ENCODE measurements at regions not wholly inside any gene's neighbourhood (a gene's known extent, or its start where the extent isn't known, plus 50 kb on each side); places are given as distances from the start of the nearest gene placed in this dataset.

GRCh38 chr3:89859757-89860156 lies 752.3 kb downstream of the EPHA3 start:
- TF ChIP-seq CTCF (IDR thresholded peaks at IDR 0.05; ENCODE audit: low read depth, low read length, missing control alignments), result no peak
- no peak for DNase-seq (ENCODE audit: extremely low read depth, low read depth)
- no peak overlapping the region for H3K4me3 ChIP-seq (replicated peaks; ENCODE audit: low read depth, low read length)

GRCh38 chr3:89867286-89867685 lies 759.9 kb downstream of the EPHA3 start:
- no peak overlapping the region for H3K4me3 ChIP-seq (replicated peaks; ENCODE audit: low read depth, low read length)
- TF ChIP-seq CTCF (IDR thresholded peaks at IDR 0.05; ENCODE audit: low read depth, low read length, missing control alignments), result no peak
- no peak for DNase-seq (ENCODE audit: extremely low read depth, low read depth)

- no peak overlapping the region for H3K4me3 ChIP-seq (replicated peaks; ENCODE audit: low read depth, low read length)
- TF ChIP-seq CTCF (IDR thresholded peaks at IDR 0.05; ENCODE audit: low read depth, low read length, missing control alignments), result no peak
- no peak for DNase-seq (ENCODE audit: extremely low read depth, low read depth)
Observed at GRCh38 chr3:89876116-89876515, 768.7 kb downstream of the EPHA3 start.

- no peak for DNase-seq (ENCODE audit: extremely low read depth, low read depth)
- H3K4me3 ChIP-seq (replicated peaks; ENCODE audit: low read depth, low read length), result no peak overlapping the region
- no peak for TF ChIP-seq CTCF (IDR thresholded peaks at IDR 0.05; ENCODE audit: low read depth, low read length, missing control alignments)
Observed at GRCh38 chr3:89877230-89877629, 769.8 kb downstream of the EPHA3 start.

- DNase-seq (ENCODE audit: extremely low read depth, low read depth), result no peak
- H3K4me3 ChIP-seq (replicated peaks; ENCODE audit: low read depth, low read length), result no peak overlapping the region
- no peak for TF ChIP-seq CTCF (IDR thresholded peaks at IDR 0.05; ENCODE audit: low read depth, low read length, missing control alignments)
Observed at GRCh38 chr3:89889386-89889785, 782.0 kb downstream of the EPHA3 start.

- TF ChIP-seq CTCF (IDR thresholded peaks at IDR 0.05; ENCODE audit: low read depth, low read length, missing control alignments), result no peak
- H3K4me3 ChIP-seq (replicated peaks; ENCODE audit: low read depth, low read length), result no peak overlapping the region
- DNase-seq (ENCODE audit: extremely low read depth, low read depth), result no peak
Observed at GRCh38 chr3:89908711-89909213, 801.3 kb downstream of the EPHA3 start.

- H3K4me3 ChIP-seq (replicated peaks; ENCODE audit: low read depth, low read length), result no peak overlapping the region
- DNase-seq (ENCODE audit: extremely low read depth, low read depth), result no peak
- TF ChIP-seq CTCF (IDR thresholded peaks at IDR 0.05; ENCODE audit: low read depth, low read length, missing control alignments), result no peak
Observed at GRCh38 chr3:89912031-89912430, 804.6 kb downstream of the EPHA3 start.
